Right forelimb (tissue), 1 donor: ENCODE measurements at regions not wholly inside any gene's neighbourhood (a gene's known extent, or its start where the extent isn't known, plus 50 kb on each side); places are given as distances from the start of the nearest gene placed in this dataset.
"Not testable (repeated sequence)": the region's sequence is repeated elsewhere in the genome, so short reads cannot be mapped to it uniquely, and the experiment has no call there.

Source experiments
- DNase-seq: peaks from one replicate; pipeline ENCODE4 v3.0.0-alpha.2; 2018

- no peak for DNase-seq
Measured at GRCh38 chr2:100744184-100744583, 75.8 kb upstream of the NPAS2 start.

- no peak for DNase-seq
Measured at GRCh38 chr2:100744589-100744988, 75.3 kb upstream of the NPAS2 start.

GRCh38 chr2:100745604-100746003, 74.3 kb upstream of the NPAS2 start:
- DNase-seq: no peak

- no peak for DNase-seq
Measured at GRCh38 chr2:100747551-100747950, 72.4 kb upstream of the NPAS2 start.

- no peak for DNase-seq
Measured at GRCh38 chr2:100747996-100748615, 71.8 kb upstream of the NPAS2 start.

GRCh38 chr2:100748673-100749072, 71.3 kb upstream of the NPAS2 start:
- no peak for DNase-seq

GRCh38 chr2:100749771-100750542, 70.0 kb upstream of the NPAS2 start:
- DNase-seq: no peak

GRCh38 chr2:100751871-100752625, 67.9 kb upstream of the NPAS2 start:
- DNase-seq: not testable (repeated sequence)

- no peak for DNase-seq
Measured at GRCh38 chr2:100752628-100753333, 67.2 kb upstream of the NPAS2 start.

- no peak for DNase-seq
Measured at GRCh38 chr2:100753444-100753843, 66.5 kb upstream of the NPAS2 start.

GRCh38 chr2:100753881-100754280, 66.1 kb upstream of the NPAS2 start:
- DNase-seq: no peak

- no peak for DNase-seq
Measured at GRCh38 chr2:100754951-100755350, 65.0 kb upstream of the NPAS2 start.

- DNase-seq: no peak
Measured at GRCh38 chr2:100755441-100755840, 64.5 kb upstream of the NPAS2 start.

- no peak for DNase-seq
Measured at GRCh38 chr2:100756704-100757103, 63.2 kb upstream of the NPAS2 start.

- no peak for DNase-seq
Measured at GRCh38 chr2:100757621-100758394, 62.1 kb upstream of the NPAS2 start.

GRCh38 chr2:100759901-100760300, 60.0 kb upstream of the NPAS2 start:
- DNase-seq: no peak

GRCh38 chr2:100761365-100761764, 58.6 kb upstream of the NPAS2 start:
- no peak for DNase-seq

- no peak for DNase-seq
Measured at GRCh38 chr2:100764430-100764829, 55.5 kb upstream of the NPAS2 start.

- DNase-seq: no peak
Measured at GRCh38 chr2:100765481-100765880, 54.5 kb upstream of the NPAS2 start.

GRCh38 chr2:100766256-100766655, 53.7 kb upstream of the NPAS2 start:
- no peak for DNase-seq

GRCh38 chr2:100766806-100767205, 53.1 kb upstream of the NPAS2 start:
- no peak for DNase-seq

- DNase-seq: no peak
Measured at GRCh38 chr2:100767224-100767653, 52.7 kb upstream of the NPAS2 start.
